Smooth muscle cell (in vitro differentiated cells): ENCODE measurements at regions not wholly inside any gene's neighbourhood (a gene's known extent, or its start where the extent isn't known, plus 50 kb on each side); places are given as distances from the start of the nearest gene placed in this dataset.

Experiments used
- DNase-seq: peaks from one replicate; lab custom pipeline; 2025; ENCODE audit not compliant: unreplicated experiment; lab: John Stamatoyannopoulos, UW
- H2AFZ ChIP-seq: fragments of 200-600 bp; sonication (generic); 2 replicates; pipeline ENCODE4 v1.6.0; 2016; ENCODE audit warnings: antibody characterized with exemption, low read depth, mild to moderate bottlenecking
- H3F3A ChIP-seq: fragments of 200-600 bp; sonication (generic); 2 replicates; pipeline ENCODE4 v1.6.0; 2017; ENCODE audit warnings: antibody characterized with exemption, low read depth
- H3K27ac ChIP-seq: fragments of 200-600 bp; sonication (generic); 2 replicates; pipeline ENCODE4 v1.5.1; 2016; ENCODE audit warnings: low read depth, mild to moderate bottlenecking
- H3K27me3 ChIP-seq: fragments of 200-600 bp; sonication (generic); 2 replicates; pipeline ENCODE4 v1.6.1; 2016; ENCODE audit warnings: low read depth, mild to moderate bottlenecking
- H3K36me3 ChIP-seq: fragments of 200-600 bp; sonication (generic); 2 replicates; pipeline ENCODE4 v1.5.1; 2016; ENCODE audit warnings: low read depth
- H3K4me1 ChIP-seq: fragments of 200-600 bp; sonication (generic); 2 replicates; pipeline ENCODE4 v1.5.1; 2016; ENCODE audit warnings: low read depth
- H3K4me2 ChIP-seq: fragments of 200-600 bp; sonication (generic); 2 replicates; pipeline ENCODE4 v1.6.0; 2016; ENCODE audit warnings: mild to moderate bottlenecking
- H3K4me3 ChIP-seq: fragments of 200-600 bp; sonication (generic); 2 replicates; pipeline ENCODE4 v1.5.1; 2016; ENCODE audit warnings: mild to moderate bottlenecking
- H3K79me2 ChIP-seq: fragments of 200-600 bp; sonication (generic); 2 replicates; pipeline ENCODE4 v1.6.0; 2016; ENCODE audit warnings: low read depth, mild to moderate bottlenecking
- H3K9ac ChIP-seq: fragments of 200-600 bp; sonication (generic); 2 replicates; pipeline ENCODE4 v1.6.0; 2016; ENCODE audit warnings: low read depth
- H3K9me3 ChIP-seq: fragments of 200-600 bp; sonication (generic); replicated peaks from 2 replicates; pipeline ENCODE4 v1.5.1; 2016; ENCODE audit warnings: low read depth
- H4K20me1 ChIP-seq: fragments of 200-600 bp; sonication (generic); 2 replicates; pipeline ENCODE4 v1.6.0; 2016; ENCODE audit warnings: low read depth
- WGBS: methylation state at CpG from one replicate; pipeline ENCODE4 v1.1.7; 2016; ENCODE audit warnings: low lambda C conversion rate; 5-methylcytosine and 5-hydroxymethylcytosine counted together
- TF ChIP-seq, protein P1 (sequence below): fragments of 200-600 bp; sonication (generic); IDR thresholded peaks from 2 replicates; pipeline ENCODE4 v1.5.1; 2017; ENCODE audit warnings: borderline replicate concordance, mild to moderate bottlenecking, antibody characterized with exemption; ENCODE audit not compliant: insufficient read depth, poor library complexity, severe bottlenecking

DNA sequence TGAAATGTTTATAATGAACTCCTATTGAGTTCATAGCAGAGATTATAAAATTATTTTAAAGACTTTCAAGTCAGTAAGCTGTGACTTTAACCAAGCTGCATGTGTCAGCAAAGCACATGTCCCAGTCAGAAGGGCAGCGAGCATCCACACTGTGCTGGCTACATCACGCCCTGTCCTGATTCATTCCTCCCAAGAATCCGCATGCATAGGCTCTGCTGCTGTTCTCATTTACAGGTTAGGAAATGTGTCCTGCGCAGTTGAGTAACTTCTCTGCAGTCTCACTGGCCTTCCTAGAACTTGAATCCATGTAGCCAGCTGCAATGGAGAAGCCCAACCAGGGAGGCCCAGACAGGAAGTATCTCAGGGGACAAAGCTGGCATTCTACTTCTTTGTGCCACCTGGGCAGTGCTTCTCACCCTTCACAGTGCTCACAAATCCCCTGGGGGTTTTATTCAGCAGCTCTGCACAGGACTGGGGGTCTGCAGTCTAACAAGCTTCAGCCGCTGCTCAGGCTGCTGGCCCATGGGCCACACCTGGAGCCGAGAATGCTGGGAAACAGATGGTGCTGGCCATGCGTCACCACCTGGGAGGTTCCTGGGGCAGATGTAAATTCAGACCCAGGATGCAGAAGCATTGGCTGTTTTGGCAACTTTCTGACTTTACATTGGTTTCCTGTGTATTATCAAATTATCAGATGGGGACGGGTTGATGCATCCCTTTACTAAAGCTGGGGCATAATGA lies 192.8 kb upstream of the GDF10 start:
- Histone ChIP-seq H3K79me2 (no peaks in the 10 kb centered on the region), H3K27me3 (no peaks in the 10 kb centered on the region), H3F3A (no peaks in the 10 kb centered on the region), H2AFZ (no peak overlapping the region), H3K4me1 (no peaks in the 10 kb centered on the region), H4K20me1 (no peaks in the 10 kb centered on the region), H3K9me3 (no peaks in the 10 kb centered on the region), H3K36me3 (no peaks in the 10 kb centered on the region), H3K9ac (no peak overlapping the region), H3K27ac (no peak overlapping the region), H3K4me3 (no peak overlapping the region), H3K4me2 (no peak overlapping the region)
- no peak for DNase-seq
- TF ChIP-seq, protein P1, sequence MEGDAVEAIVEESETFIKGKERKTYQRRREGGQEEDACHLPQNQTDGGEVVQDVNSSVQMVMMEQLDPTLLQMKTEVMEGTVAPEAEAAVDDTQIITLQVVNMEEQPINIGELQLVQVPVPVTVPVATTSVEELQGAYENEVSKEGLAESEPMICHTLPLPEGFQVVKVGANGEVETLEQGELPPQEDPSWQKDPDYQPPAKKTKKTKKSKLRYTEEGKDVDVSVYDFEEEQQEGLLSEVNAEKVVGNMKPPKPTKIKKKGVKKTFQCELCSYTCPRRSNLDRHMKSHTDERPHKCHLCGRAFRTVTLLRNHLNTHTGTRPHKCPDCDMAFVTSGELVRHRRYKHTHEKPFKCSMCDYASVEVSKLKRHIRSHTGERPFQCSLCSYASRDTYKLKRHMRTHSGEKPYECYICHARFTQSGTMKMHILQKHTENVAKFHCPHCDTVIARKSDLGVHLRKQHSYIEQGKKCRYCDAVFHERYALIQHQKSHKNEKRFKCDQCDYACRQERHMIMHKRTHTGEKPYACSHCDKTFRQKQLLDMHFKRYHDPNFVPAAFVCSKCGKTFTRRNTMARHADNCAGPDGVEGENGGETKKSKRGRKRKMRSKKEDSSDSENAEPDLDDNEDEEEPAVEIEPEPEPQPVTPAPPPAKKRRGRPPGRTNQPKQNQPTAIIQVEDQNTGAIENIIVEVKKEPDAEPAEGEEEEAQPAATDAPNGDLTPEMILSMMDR, result no peak
- WGBS, result 89% methylated on average over 8 of the region's 8 CpGs

DNA sequence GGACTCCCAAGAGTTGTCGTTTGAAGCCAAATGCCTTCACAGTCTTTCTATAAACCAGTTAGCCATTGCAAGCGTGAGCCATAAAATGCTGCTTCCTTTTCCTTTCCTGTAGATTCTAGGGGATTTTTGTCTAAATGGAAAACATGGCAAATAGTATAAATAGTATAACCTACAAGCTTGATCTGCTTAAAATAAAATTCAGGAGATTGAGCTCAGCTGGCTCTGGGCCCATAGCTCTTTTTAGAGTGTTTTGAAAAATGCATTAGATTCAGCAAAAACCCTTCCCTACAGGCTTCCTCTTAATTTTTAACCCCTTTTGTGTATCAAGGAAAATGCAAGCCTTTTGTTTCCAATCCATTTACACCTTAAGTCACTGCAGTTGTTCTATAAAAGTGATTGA lies 190.1 kb upstream of the GDF10 start:
- H3F3A ChIP-seq, result no peaks in the 10 kb centered on the region
- H3K4me2 ChIP-seq, result no peak overlapping the region
- H3K36me3 ChIP-seq, result no peaks in the 10 kb centered on the region
- DNase-seq, result no peak
- H3K27me3 ChIP-seq, result no peaks in the 10 kb centered on the region
- no peak overlapping the region for H3K27ac ChIP-seq
- WGBS, result 71% methylated on average over 2 of the region's 2 CpGs
- no peak overlapping the region for H3K4me3 ChIP-seq
- H3K4me1 ChIP-seq, result no peaks in the 10 kb centered on the region
- no peaks in the 10 kb centered on the region for H4K20me1 ChIP-seq
- no peak overlapping the region for H3K9ac ChIP-seq
- H3K79me2 ChIP-seq, result no peaks in the 10 kb centered on the region
- no peak overlapping the region for H2AFZ ChIP-seq
- no peaks in the 10 kb centered on the region for H3K9me3 ChIP-seq
- TF ChIP-seq, protein P1, result no peak

DNA sequence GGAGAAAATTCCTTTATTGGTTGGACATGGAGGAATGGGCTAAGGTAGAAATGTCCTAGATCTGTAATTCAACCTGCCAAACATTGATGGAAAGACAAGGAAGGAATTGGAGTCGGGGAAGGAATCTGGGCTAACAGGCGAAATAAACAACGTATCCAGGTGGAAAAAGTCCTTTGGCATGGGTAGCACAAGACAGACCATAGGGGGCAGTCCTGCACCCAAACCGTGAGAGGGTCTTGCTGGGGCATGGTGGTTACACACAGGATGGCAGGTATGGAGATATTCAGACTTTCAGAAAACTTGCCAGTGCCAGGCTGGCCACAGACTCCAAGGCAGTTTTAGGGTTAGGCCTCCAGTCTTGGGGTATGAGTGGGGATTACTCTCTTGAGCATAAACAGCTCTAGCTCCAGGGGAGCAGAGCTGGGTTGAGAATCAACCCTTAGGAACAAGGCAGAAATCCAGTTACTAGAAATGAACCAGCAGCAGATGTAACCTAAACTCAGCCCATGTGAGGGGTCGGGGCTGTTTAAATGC lies 188.6 kb upstream of the GDF10 start:
- Histone ChIP-seq H3K27ac (no peak overlapping the region), H3K4me1 (no peaks in the 10 kb centered on the region), H3K4me2 (no peak overlapping the region), H2AFZ (no peak overlapping the region), H3K9ac (no peak overlapping the region), H3K27me3 (no peaks in the 10 kb centered on the region), H3K4me3 (no peak overlapping the region), H3K36me3 (no peaks in the 10 kb centered on the region), H3F3A (no peaks in the 10 kb centered on the region), H3K79me2 (no peaks in the 10 kb centered on the region), H3K9me3 (no peaks in the 10 kb centered on the region), H4K20me1 (no peaks in the 10 kb centered on the region)
- TF ChIP-seq, protein P1, result no peak
- no peak for DNase-seq
- WGBS, result 82% methylated on average over 5 of the region's 5 CpGs

DNA sequence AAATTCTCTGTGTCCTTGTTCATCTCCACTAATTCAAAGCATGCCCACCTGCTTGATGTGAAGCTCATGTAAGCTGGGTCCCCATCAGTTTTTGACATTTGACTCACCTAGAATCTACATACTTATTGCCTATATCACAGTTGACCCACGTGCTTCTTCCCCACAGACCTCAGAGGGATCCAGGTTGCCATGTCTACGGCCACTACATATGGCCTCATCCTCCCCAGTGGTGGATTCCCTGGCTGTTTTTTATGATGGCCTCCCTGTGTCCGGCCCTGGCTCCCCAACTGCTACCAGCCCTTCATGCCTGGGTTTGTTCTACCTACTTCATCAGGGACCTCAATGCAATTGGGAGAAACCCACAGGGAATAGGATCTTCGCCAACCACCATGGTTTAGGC lies 187.4 kb upstream of the GDF10 start:
- Histone ChIP-seq H3K4me1 (no peaks in the 10 kb centered on the region), H4K20me1 (no peaks in the 10 kb centered on the region), H3K4me3 (no peak overlapping the region), H3K27me3 (no peaks in the 10 kb centered on the region), H3K27ac (no peak overlapping the region), H3K9ac (no peak overlapping the region), H3K36me3 (no peaks in the 10 kb centered on the region), H2AFZ (no peak overlapping the region), H3F3A (no peaks in the 10 kb centered on the region), H3K79me2 (no peaks in the 10 kb centered on the region), H3K4me2 (no peak overlapping the region), H3K9me3 (no peaks in the 10 kb centered on the region)
- TF ChIP-seq, protein P1, result no peak
- WGBS, result 85% methylated on average over 4 of the region's 4 CpGs
- no peak for DNase-seq
